HEK293 (cell line): ENCODE measurements at regions not wholly inside any gene's neighbourhood (a gene's known extent, or its start where the extent isn't known, plus 50 kb on each side); places are given as distances from the start of the nearest gene placed in this dataset.

Experiments used
- CTCF ChIA-PET: fragments of 350-600 bp; formaldehyde crosslinking; extraction: SDS; loops from one replicate; lab custom pipeline; 2021; ENCODE audit warnings: antibody characterized with exemption; lab: Yijun Ruan, JAX
- POLR2A ChIA-PET: fragments of 300-600 bp; formaldehyde crosslinking; extraction: SDS; loops from one replicate; lab custom pipeline; 2020; ENCODE audit warnings: antibody characterized with exemption, inconsistent platforms; lab: Yijun Ruan, JAX
- H3K27ac ChIP-seq: fragments of 200-500 bp; sonication (Bioruptor generic); 2 replicates; pipeline ENCODE4 v1.5.1; 2014; ENCODE audit warnings: low read depth, low read length, control low read depth, inconsistent platforms; ENCODE audit errors: extremely low read depth
- H3K36me3 ChIP-seq, 2 experiments: fragments of 200-500 bp in 1 of 2; sonication (Bioruptor generic) in 1 of 2; 1 replicate in 1 of 2; 2 replicates in 1 of 2; pipeline ENCODE4 v1.5.1; 2014 to 2017; ENCODE audit warnings: inconsistent platforms in 2 of 2, low read length in 2 of 2; ENCODE audit not compliant: control insufficient read depth in 2 of 2, insufficient read depth in 1 of 2
- H3K4me1 ChIP-seq: fragments of 200-500 bp; sonication (Bioruptor generic); 2 replicates; pipeline ENCODE4 v1.5.1; 2014; ENCODE audit warnings: mild to moderate bottlenecking, low read length, inconsistent platforms; ENCODE audit not compliant: control insufficient read depth, insufficient read depth
- H3K4me3 ChIP-seq: 2 replicates; pipeline ENCODE4 v1.5.1; 2011; ENCODE audit warnings: low read depth, mild to moderate bottlenecking, control low read depth, low read length, moderate library complexity
- H3K9me3 ChIP-seq: fragments of 200-500 bp; sonication (Bioruptor generic); 2 replicates; pipeline ENCODE4 v1.5.1; 2014; ENCODE audit warnings: low read depth, low read length, inconsistent platforms; ENCODE audit not compliant: control insufficient read depth, insufficient read depth
- GFI1B ChIP-seq: fragments of 450-650 bp; formaldehyde crosslinking; IDR thresholded peaks from 2 replicates; pipeline ENCODE4 v1.5.1; 2016; ENCODE audit warnings: missing biosample characterization, missing genetic modification characterization
- HOXA7 ChIP-seq: sonication (generic); formaldehyde crosslinking; IDR thresholded peaks from 2 replicates; pipeline ENCODE4 v1.8.1; 2022; ENCODE audit warnings: missing genetic modification reagents, borderline replicate concordance
- MYNN ChIP-seq: fragments of 450-650 bp; formaldehyde crosslinking; IDR thresholded peaks from 2 replicates; pipeline ENCODE4 v1.5.1; 2016; ENCODE audit warnings: missing biosample characterization, missing genetic modification characterization, borderline replicate concordance
- PRDM1 ChIP-seq: fragments of 450-650 bp; formaldehyde crosslinking; IDR thresholded peaks from 2 replicates; pipeline ENCODE4; 2016; ENCODE audit warnings: missing biosample characterization, missing genetic modification characterization
- YY2 ChIP-seq: fragments of 450-650 bp; formaldehyde crosslinking; IDR thresholded peaks from 2 replicates; pipeline ENCODE4 v1.5.1; 2016; ENCODE audit warnings: missing biosample characterization, missing genetic modification characterization
- ZBTB21 ChIP-seq: fragments of 450-650 bp; formaldehyde crosslinking; IDR thresholded peaks from 2 replicates; pipeline ENCODE4 v1.5.1; 2017; ENCODE audit warnings: missing biosample characterization, missing genetic modification characterization
- ZNF174 ChIP-seq: fragments of 450-650 bp; formaldehyde crosslinking; IDR thresholded peaks from 2 replicates; pipeline ENCODE4 v1.5.0; 2017; ENCODE audit warnings: missing biosample characterization, mild to moderate bottlenecking, missing genetic modification characterization
- ZNF223 ChIP-seq: fragments of 450-650 bp; formaldehyde crosslinking; IDR thresholded peaks from 2 replicates; pipeline ENCODE4 v1.5.1; 2016; ENCODE audit warnings: missing biosample characterization, missing genetic modification characterization
- ZNF354C ChIP-seq: fragments of 450-650 bp; formaldehyde crosslinking; IDR thresholded peaks from 2 replicates; pipeline ENCODE4 v1.5.1; 2016; ENCODE audit warnings: missing biosample characterization, missing genetic modification characterization, low read depth, borderline replicate concordance
- ZNF366 ChIP-seq: fragments of 450-650 bp; formaldehyde crosslinking; conservative IDR thresholded peaks from 2 replicates; pipeline ENCODE4 v1.5.1; 2016; ENCODE audit warnings: missing biosample characterization, missing genetic modification characterization
- ZNF404 ChIP-seq: fragments of 450-650 bp; formaldehyde crosslinking; IDR thresholded peaks from 2 replicates; pipeline ENCODE4 v1.5.1; 2017; ENCODE audit warnings: missing biosample characterization, missing genetic modification characterization
- ZNF514 ChIP-seq: fragments of 450-650 bp; formaldehyde crosslinking; IDR thresholded peaks from 2 replicates; pipeline ENCODE4 v1.5.1; 2016; ENCODE audit warnings: missing biosample characterization, missing genetic modification characterization
- ZNF701 ChIP-seq: fragments of 450-650 bp; formaldehyde crosslinking; IDR thresholded peaks from 2 replicates; pipeline ENCODE4 v1.5.1; 2016; ENCODE audit warnings: missing biosample characterization, missing genetic modification characterization
- TF ChIP-seq, protein P1 (sequence below): fragments of 450-650 bp; formaldehyde crosslinking; IDR thresholded peaks from 2 replicates; pipeline ENCODE4 v1.5.1; 2016; ENCODE audit warnings: missing biosample characterization, missing genetic modification characterization
- TF ChIP-seq, protein P2 (sequence below): fragments of 450-650 bp; formaldehyde crosslinking; IDR thresholded peaks from 2 replicates; pipeline ENCODE4 v1.5.1; 2016; ENCODE audit warnings: missing biosample characterization, missing genetic modification characterization
- TF ChIP-seq, protein P3 (sequence below): fragments of 450-650 bp; formaldehyde crosslinking; IDR thresholded peaks from 2 replicates; pipeline ENCODE4 v1.5.1; 2016; ENCODE audit warnings: missing biosample characterization, missing genetic modification characterization, low read depth
- TF ChIP-seq, protein P4 (sequence below): fragments of 450-650 bp; formaldehyde crosslinking; IDR thresholded peaks from 2 replicates; pipeline ENCODE4 v1.5.1; 2016; ENCODE audit warnings: missing biosample characterization, missing genetic modification characterization
- TF ChIP-seq, protein P5 (sequence below): fragments of 450-650 bp; IDR thresholded peaks from 2 replicates; pipeline ENCODE4 v1.5.1; 2018; ENCODE audit warnings: missing biosample characterization, missing genetic modification characterization
- TF ChIP-seq, protein P6 (sequence below): fragments of 450-650 bp; formaldehyde crosslinking; IDR thresholded peaks from 2 replicates; pipeline ENCODE4; 2016; ENCODE audit warnings: missing biosample characterization, missing genetic modification characterization

DNA sequence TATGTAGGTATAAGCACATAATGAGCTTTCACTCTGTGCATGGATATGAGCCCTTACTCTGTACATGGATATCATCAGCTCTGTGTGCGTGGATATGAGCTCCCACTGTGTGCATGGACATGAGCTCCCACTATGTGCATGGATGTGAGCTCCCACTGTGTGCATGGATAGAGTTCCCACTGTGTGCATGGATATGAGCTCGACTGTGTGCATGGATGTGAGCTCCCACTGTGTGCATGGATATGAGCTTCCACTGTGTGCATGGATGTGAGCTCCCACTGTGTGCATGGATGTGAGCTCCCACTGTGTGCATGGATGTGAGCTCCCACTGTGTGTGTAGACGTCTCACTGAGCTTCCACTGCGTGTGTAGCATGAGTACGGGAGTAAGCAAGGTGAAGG, 149.3 kb upstream of the ALKAL2 start (continued):
- TF ChIP-seq, protein P1, sequence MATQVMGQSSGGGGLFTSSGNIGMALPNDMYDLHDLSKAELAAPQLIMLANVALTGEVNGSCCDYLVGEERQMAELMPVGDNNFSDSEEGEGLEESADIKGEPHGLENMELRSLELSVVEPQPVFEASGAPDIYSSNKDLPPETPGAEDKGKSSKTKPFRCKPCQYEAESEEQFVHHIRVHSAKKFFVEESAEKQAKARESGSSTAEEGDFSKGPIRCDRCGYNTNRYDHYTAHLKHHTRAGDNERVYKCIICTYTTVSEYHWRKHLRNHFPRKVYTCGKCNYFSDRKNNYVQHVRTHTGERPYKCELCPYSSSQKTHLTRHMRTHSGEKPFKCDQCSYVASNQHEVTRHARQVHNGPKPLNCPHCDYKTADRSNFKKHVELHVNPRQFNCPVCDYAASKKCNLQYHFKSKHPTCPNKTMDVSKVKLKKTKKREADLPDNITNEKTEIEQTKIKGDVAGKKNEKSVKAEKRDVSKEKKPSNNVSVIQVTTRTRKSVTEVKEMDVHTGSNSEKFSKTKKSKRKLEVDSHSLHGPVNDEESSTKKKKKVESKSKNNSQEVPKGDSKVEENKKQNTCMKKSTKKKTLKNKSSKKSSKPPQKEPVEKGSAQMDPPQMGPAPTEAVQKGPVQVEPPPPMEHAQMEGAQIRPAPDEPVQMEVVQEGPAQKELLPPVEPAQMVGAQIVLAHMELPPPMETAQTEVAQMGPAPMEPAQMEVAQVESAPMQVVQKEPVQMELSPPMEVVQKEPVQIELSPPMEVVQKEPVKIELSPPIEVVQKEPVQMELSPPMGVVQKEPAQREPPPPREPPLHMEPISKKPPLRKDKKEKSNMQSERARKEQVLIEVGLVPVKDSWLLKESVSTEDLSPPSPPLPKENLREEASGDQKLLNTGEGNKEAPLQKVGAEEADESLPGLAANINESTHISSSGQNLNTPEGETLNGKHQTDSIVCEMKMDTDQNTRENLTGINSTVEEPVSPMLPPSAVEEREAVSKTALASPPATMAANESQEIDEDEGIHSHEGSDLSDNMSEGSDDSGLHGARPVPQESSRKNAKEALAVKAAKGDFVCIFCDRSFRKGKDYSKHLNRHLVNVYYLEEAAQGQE (tag by site-specific recombination): no peak
- TF ChIP-seq, protein P2, sequence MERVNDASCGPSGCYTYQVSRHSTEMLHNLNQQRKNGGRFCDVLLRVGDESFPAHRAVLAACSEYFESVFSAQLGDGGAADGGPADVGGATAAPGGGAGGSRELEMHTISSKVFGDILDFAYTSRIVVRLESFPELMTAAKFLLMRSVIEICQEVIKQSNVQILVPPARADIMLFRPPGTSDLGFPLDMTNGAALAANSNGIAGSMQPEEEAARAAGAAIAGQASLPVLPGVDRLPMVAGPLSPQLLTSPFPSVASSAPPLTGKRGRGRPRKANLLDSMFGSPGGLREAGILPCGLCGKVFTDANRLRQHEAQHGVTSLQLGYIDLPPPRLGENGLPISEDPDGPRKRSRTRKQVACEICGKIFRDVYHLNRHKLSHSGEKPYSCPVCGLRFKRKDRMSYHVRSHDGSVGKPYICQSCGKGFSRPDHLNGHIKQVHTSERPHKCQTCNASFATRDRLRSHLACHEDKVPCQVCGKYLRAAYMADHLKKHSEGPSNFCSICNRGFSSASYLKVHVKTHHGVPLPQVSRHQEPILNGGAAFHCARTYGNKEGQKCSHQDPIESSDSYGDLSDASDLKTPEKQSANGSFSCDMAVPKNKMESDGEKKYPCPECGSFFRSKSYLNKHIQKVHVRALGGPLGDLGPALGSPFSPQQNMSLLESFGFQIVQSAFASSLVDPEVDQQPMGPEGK (tag by site-specific recombination): no peak

DNA sequence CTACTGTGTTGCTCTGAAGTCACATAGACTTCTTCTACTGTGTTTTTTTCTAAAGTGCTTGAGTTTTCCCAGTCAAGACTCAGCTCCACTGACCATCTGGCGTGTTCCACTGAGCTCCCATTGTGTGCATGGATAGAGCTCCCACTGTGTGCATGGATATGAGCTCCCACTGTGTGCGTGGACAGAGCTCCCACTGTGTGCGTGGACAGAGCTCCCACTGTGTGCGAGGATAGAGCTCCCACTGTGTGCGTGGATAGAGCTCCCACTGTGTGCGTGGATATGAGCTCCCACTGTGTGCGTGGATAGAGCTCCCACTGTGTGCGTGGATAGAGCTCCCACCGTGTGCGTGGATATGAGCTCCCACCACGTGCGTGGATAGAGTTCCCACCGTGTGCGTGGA, 148.3 kb upstream of the ALKAL2 start:
- Histone ChIP-seq H3K27ac (no peak overlapping the region), H3K4me1 (no peaks in the 10 kb centered on the region), H3K4me3 (no peak overlapping the region), H3K9me3 (no peaks in the 10 kb centered on the region), H3K36me3 (no peaks in the 10 kb centered on the region)
- POLR2A ChIA-PET: no interaction called here
- CTCF ChIA-PET: no interaction called here
- TF ChIP-seq ZNF174 (tag by site-specific recombination): no peak
- TF ChIP-seq, protein P3, sequence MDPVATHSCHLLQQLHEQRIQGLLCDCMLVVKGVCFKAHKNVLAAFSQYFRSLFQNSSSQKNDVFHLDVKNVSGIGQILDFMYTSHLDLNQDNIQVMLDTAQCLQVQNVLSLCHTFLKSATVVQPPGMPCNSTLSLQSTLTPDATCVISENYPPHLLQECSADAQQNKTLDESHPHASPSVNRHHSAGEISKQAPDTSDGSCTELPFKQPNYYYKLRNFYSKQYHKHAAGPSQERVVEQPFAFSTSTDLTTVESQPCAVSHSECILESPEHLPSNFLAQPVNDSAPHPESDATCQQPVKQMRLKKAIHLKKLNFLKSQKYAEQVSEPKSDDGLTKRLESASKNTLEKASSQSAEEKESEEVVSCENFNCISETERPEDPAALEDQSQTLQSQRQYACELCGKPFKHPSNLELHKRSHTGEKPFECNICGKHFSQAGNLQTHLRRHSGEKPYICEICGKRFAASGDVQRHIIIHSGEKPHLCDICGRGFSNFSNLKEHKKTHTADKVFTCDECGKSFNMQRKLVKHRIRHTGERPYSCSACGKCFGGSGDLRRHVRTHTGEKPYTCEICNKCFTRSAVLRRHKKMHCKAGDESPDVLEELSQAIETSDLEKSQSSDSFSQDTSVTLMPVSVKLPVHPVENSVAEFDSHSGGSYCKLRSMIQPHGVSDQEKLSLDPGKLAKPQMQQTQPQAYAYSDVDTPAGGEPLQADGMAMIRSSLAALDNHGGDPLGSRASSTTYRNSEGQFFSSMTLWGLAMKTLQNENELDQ: no peak
- no peak for TF ChIP-seq ZNF354C

DNA sequence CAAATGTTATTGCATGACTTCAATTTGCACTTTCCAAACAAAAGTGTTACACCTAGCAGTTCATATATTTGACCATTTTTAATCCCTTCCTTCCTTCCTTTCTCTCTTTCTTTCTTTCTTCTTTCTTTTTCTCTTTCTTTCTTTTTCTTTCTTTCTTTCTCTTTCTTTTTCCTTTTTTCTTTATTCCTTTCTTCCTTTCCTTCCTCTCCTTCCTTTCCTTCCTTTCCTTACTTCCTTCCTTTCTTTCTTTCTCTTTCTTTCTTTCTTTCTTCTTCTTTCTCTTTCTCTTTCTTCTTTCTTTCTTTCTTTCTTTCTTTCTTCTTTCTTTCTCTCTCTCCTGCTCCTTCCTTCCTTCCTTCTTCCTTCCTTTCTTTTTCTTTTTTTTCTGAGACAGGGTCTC, 146.7 kb upstream of the ALKAL2 start:
- Histone ChIP-seq H3K9me3 (no peaks in the 10 kb centered on the region), H3K36me3 (no peaks in the 10 kb centered on the region), H3K4me1 (no peaks in the 10 kb centered on the region), H3K4me3 (no peak overlapping the region), H3K27ac (no peak overlapping the region)
- TF ChIP-seq PRDM1 (peak; percentile 64), YY2 (tag by site-specific recombination) (no peak), ZNF701 (tag by site-specific recombination) (no peak), ZNF514 (tag by site-specific recombination) (no peak), ZNF404 (no peak), ZNF366 (tag by site-specific recombination) (peak; percentile 67; the same call in 1 of the 2 replicates), ZNF223 (no peak), HOXA7 (CRISPR knock-in tag) (no peak), ZBTB21 (tag by site-specific recombination) (no peak), MYNN (tag by site-specific recombination) (no peak), GFI1B (tag by site-specific recombination) (no peak)
- TF ChIP-seq, protein P4, sequence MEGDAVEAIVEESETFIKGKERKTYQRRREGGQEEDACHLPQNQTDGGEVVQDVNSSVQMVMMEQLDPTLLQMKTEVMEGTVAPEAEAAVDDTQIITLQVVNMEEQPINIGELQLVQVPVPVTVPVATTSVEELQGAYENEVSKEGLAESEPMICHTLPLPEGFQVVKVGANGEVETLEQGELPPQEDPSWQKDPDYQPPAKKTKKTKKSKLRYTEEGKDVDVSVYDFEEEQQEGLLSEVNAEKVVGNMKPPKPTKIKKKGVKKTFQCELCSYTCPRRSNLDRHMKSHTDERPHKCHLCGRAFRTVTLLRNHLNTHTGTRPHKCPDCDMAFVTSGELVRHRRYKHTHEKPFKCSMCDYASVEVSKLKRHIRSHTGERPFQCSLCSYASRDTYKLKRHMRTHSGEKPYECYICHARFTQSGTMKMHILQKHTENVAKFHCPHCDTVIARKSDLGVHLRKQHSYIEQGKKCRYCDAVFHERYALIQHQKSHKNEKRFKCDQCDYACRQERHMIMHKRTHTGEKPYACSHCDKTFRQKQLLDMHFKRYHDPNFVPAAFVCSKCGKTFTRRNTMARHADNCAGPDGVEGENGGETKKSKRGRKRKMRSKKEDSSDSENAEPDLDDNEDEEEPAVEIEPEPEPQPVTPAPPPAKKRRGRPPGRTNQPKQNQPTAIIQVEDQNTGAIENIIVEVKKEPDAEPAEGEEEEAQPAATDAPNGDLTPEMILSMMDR (tag by site-specific recombination): no peak
- TF ChIP-seq, protein P5, sequence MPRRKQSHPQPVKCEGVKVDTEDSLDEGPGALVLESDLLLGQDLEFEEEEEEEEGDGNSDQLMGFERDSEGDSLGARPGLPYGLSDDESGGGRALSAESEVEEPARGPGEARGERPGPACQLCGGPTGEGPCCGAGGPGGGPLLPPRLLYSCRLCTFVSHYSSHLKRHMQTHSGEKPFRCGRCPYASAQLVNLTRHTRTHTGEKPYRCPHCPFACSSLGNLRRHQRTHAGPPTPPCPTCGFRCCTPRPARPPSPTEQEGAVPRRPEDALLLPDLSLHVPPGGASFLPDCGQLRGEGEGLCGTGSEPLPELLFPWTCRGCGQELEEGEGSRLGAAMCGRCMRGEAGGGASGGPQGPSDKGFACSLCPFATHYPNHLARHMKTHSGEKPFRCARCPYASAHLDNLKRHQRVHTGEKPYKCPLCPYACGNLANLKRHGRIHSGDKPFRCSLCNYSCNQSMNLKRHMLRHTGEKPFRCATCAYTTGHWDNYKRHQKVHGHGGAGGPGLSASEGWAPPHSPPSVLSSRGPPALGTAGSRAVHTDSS (tag by site-specific recombination): no peak
- TF ChIP-seq, protein P6, sequence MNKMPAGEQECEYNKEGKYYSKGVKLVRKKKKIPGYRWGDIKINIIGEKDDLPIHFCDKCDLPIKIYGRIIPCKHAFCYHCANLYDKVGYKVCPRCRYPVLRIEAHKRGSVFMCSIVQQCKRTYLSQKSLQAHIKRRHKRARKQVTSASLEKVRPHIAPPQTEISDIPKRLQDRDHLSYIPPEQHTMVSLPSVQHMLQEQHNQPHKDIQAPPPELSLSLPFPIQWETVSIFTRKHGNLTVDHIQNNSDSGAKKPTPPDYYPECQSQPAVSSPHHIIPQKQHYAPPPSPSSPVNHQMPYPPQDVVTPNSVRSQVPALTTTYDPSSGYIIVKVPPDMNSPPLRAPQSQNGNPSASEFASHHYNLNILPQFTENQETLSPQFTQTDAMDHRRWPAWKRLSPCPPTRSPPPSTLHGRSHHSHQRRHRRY (tag by site-specific recombination): no peak
- POLR2A ChIA-PET: no interaction called here
- CTCF ChIA-PET: no interaction called here
